HL-60 (cell line): ENCODE measurements at regions not wholly inside any gene's neighbourhood (a gene's known extent, or its start where the extent isn't known, plus 50 kb on each side); places are given as distances from the start of the nearest gene placed in this dataset.

Experiments
- CTCF ChIP-seq: IDR thresholded peaks from one replicate; pipeline ENCODE4 v1.5.1; 2011; ENCODE audit warnings: low read length, control low read depth, inconsistent platforms; ENCODE audit not compliant: insufficient read depth
- GABPA ChIP-seq: IDR thresholded peaks from 2 replicates; pipeline ENCODE4 v1.6.1; 2012; ENCODE audit warnings: low read depth
- POLR2AphosphoS5 ChIP-seq: IDR thresholded peaks from 2 replicates; pipeline ENCODE4 v1.6.1; 2012; ENCODE audit warnings: low read depth

GRCh38 chr13:103876571-103876970 is 810.4 kb upstream of the SLC10A2 start:
- TF ChIP-seq CTCF = no peak
- no peak for TF ChIP-seq POLR2AphosphoS5
- no peak for TF ChIP-seq GABPA
